ENCODE measurements at regions not wholly inside any gene's neighbourhood (a gene's known extent, or its start where the extent isn't known, plus 50 kb on each side); places are given as distances from the start of the nearest gene placed in this dataset.

DNA sequence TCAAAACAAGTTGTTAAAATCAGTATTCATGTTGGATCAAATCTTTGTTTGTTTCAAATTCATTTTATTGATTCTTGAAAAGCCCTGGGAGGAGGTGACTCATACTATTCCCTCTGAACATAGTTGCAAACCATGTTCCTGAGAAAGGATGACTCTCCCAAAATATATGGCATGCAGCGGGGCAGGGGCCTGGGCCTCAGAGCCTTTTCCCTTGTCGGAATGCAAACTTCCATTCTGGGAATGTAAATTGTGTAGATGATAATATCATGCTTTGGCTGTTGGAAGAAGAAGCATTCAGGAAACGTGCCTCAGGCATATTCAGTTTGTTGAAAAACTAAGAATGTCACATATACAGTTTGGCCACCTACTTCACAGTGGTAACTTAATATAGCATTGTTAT, 242.0 kb downstream of the AUH start:
- H2AFZ ChIP-seq, result no peak overlapping the region
- ATAC-seq (no peak), DNase-seq (ENCODE audit: low spot score) (no peak)
- H3K4me1 Mint-ChIP-seq, result peaks cover 24% of the 10 kb centered on the region
- H3K36me3 Mint-ChIP-seq (ENCODE audit: low read depth), result peaks cover 7% of the 10 kb centered on the region; the same call in 2 of the 3 replicates
- no peaks in the 10 kb centered on the region for H3K27me3 Mint-ChIP-seq (ENCODE audit: insufficient read depth, low read depth, poor library complexity)
- no peaks in the 10 kb centered on the region for H3K9me2 ChIP-seq (ENCODE audit: insufficient read depth)
- no peak overlapping the region for H3K27ac Mint-ChIP-seq
- no peak overlapping the region for H3K4me3 ChIP-seq
- no peak overlapping the region for H3K27ac ChIP-seq (ENCODE audit: low read depth)
- peaks cover 19% of the 10 kb centered on the region for H3K9me3 Mint-ChIP-seq
- no peak overlapping the region for H3K4me3 Mint-ChIP-seq
- no peak overlapping the region for H3K4me2 ChIP-seq
- H3K27me3 ChIP-seq (ENCODE audit: insufficient read depth), result no peaks in the 10 kb centered on the region
- H3K79me2 ChIP-seq (replicated peaks; ENCODE audit: insufficient read depth), result no peaks in the 10 kb centered on the region
- peaks cover 18% of the 10 kb centered on the region for H3K4me1 ChIP-seq (ENCODE audit: insufficient read depth)
- no peaks in the 10 kb centered on the region for H3F3A ChIP-seq (replicated peaks; ENCODE audit: low read depth)
- H4K20me1 ChIP-seq (replicated peaks; ENCODE audit: insufficient read depth), result no peaks in the 10 kb centered on the region
- H3K36me3 ChIP-seq (ENCODE audit: insufficient read depth), result no peaks in the 10 kb centered on the region
- TF ChIP-seq, protein P1, sequence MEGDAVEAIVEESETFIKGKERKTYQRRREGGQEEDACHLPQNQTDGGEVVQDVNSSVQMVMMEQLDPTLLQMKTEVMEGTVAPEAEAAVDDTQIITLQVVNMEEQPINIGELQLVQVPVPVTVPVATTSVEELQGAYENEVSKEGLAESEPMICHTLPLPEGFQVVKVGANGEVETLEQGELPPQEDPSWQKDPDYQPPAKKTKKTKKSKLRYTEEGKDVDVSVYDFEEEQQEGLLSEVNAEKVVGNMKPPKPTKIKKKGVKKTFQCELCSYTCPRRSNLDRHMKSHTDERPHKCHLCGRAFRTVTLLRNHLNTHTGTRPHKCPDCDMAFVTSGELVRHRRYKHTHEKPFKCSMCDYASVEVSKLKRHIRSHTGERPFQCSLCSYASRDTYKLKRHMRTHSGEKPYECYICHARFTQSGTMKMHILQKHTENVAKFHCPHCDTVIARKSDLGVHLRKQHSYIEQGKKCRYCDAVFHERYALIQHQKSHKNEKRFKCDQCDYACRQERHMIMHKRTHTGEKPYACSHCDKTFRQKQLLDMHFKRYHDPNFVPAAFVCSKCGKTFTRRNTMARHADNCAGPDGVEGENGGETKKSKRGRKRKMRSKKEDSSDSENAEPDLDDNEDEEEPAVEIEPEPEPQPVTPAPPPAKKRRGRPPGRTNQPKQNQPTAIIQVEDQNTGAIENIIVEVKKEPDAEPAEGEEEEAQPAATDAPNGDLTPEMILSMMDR (conservative IDR thresholded peaks at IDR 0.05; ENCODE audit: low read depth in 2 of 2), result no peak
- TF ChIP-seq CREB1 (CRISPR knock-in tag; IDR thresholded peaks at IDR 0.05; ENCODE audit: low read depth), result no peak
- no peak for TF ChIP-seq POLR2AphosphoS5 (IDR thresholded peaks at IDR 0.05; ENCODE audit: low read depth)
- TF ChIP-seq, protein P2, sequence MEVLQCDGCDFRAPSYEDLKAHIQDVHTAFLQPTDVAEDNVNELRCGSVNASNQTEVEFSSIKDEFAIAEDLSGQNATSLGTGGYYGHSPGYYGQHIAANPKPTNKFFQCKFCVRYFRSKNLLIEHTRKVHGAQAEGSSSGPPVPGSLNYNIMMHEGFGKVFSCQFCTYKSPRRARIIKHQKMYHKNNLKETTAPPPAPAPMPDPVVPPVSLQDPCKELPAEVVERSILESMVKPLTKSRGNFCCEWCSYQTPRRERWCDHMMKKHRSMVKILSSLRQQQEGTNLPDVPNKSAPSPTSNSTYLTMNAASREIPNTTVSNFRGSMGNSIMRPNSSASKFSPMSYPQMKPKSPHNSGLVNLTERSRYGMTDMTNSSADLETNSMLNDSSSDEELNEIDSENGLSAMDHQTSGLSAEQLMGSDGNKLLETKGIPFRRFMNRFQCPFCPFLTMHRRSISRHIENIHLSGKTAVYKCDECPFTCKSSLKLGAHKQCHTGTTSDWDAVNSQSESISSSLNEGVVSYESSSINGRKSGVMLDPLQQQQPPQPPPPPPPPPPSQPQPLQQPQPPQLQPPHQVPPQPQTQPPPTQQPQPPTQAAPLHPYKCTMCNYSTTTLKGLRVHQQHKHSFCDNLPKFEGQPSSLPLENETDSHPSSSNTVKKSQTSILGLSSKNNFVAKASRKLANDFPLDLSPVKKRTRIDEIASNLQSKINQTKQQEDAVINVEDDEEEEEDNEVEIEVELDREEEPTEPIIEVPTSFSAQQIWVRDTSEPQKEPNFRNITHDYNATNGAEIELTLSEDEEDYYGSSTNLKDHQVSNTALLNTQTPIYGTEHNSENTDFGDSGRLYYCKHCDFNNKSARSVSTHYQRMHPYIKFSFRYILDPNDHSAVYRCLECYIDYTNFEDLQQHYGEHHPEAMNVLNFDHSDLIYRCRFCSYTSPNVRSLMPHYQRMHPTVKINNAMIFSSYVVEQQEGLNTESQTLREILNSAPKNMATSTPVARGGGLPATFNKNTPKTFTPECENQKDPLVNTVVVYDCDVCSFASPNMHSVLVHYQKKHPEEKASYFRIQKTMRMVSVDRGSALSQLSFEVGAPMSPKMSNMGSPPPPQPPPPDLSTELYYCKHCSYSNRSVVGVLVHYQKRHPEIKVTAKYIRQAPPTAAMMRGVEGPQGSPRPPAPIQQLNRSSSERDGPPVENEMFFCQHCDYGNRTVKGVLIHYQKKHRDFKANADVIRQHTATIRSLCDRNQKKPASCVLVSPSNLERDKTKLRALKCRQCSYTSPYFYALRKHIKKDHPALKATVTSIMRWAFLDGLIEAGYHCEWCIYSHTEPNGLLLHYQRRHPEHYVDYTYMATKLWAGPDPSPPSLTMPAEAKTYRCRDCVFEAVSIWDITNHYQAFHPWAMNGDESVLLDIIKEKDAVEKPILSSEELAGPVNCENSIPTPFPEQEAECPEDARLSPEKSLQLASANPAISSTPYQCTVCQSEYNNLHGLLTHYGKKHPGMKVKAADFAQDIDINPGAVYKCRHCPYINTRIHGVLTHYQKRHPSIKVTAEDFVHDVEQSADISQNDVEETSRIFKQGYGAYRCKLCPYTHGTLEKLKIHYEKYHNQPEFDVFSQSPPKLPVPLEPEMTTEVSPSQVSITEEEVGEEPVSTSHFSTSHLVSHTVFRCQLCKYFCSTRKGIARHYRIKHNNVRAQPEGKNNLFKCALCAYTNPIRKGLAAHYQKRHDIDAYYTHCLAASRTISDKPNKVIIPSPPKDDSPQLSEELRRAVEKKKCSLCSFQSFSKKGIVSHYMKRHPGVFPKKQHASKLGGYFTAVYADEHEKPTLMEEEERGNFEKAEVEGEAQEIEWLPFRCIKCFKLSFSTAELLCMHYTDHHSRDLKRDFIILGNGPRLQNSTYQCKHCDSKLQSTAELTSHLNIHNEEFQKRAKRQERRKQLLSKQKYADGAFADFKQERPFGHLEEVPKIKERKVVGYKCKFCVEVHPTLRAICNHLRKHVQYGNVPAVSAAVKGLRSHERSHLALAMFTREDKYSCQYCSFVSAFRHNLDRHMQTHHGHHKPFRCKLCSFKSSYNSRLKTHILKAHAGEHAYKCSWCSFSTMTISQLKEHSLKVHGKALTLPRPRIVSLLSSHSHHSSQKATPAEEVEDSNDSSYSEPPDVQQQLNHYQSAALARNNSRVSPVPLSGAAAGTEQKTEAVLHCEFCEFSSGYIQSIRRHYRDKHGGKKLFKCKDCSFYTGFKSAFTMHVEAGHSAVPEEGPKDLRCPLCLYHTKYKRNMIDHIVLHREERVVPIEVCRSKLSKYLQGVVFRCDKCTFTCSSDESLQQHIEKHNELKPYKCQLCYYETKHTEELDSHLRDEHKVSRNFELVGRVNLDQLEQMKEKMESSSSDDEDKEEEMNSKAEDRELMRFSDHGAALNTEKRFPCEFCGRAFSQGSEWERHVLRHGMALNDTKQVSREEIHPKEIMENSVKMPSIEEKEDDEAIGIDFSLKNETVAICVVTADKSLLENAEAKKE (CRISPR knock-in tag; IDR thresholded peaks at IDR 0.05), result no peak
- TF ChIP-seq EZH2 (IDR thresholded peaks at IDR 0.05; ENCODE audit: low read depth, unreplicated experiment), result no peak
- TF ChIP-seq REST (IDR thresholded peaks at IDR 0.05; ENCODE audit: unreplicated experiment), result no peak
- no peak for TF ChIP-seq JUNB (IDR thresholded peaks at IDR 0.05; ENCODE audit: unreplicated experiment)
- TF ChIP-seq EZH2phosphoT487 (IDR thresholded peaks at IDR 0.05; ENCODE audit: unreplicated experiment), result no peak
- no peak for TF ChIP-seq NANOG (IDR thresholded peaks at IDR 0.05; ENCODE audit: borderline replicate concordance)
- no peak for TF ChIP-seq ZNF331 (CRISPR knock-in tag; IDR thresholded peaks at IDR 0.05; ENCODE audit: low read depth)
- TF ChIP-seq ZNF114 (CRISPR knock-in tag; IDR thresholded peaks at IDR 0.05), result no peak
- TF ChIP-seq STAT1 (IDR thresholded peaks at IDR 0.05; ENCODE audit: unreplicated experiment), result no peak
- no peak for TF ChIP-seq ETS1 (IDR thresholded peaks at IDR 0.05)
